Panc1 (cell line): ENCODE measurements at regions not wholly inside any gene's neighbourhood (a gene's known extent, or its start where the extent isn't known, plus 50 kb on each side); places are given as distances from the start of the nearest gene placed in this dataset.

Experiments used
- ATAC-seq: fragments of 200-7000 bp; cut with Tn5 transposase; 2 replicates; pipeline ENCODE4 v1.9.1; 2020; ENCODE audit warnings: mild to moderate bottlenecking, moderate library complexity
- BruUV-seq: library from RNA; stranded (reverse); fragments of 400-500 nt; replicated peaks from 2 replicates; lab custom pipeline; 2021; lab: Mats Ljungman, UMichigan
- CTCF ChIA-PET: fragments of 300-600 bp; sonication (Branson Sonifier 250); formaldehyde crosslinking; loops from one replicate; lab custom pipeline; 2022; ENCODE audit warnings: antibody characterized with exemption; lab: Charles Lee
- POLR2A ChIA-PET: fragments of 300-600 bp; sonication (Branson Sonifier 250); formaldehyde crosslinking; loops from one replicate; lab custom pipeline; 2022; ENCODE audit warnings: antibody characterized with exemption; lab: Charles Lee
- DNase-seq: peaks from one replicate; pipeline ENCODE4 v3.0.0-alpha.2; 2010; ENCODE audit warnings: low read depth, low spot score
- H3K27ac ChIP-seq: 2 replicates; pipeline ENCODE4 v1.5.1; 2011; ENCODE audit warnings: mild to moderate bottlenecking, low read length, inconsistent platforms
- H3K27me3 ChIP-seq: fragments of 200-500 bp; sonication (Bioruptor generic); 2 replicates; pipeline ENCODE4 v1.6.0; 2014; ENCODE audit warnings: low read length, inconsistent platforms; ENCODE audit not compliant: control insufficient read depth, insufficient read depth
- H3K36me3 ChIP-seq: fragments of 200-500 bp; sonication (Bioruptor generic); 2 replicates; pipeline ENCODE4 v1.5.1; 2014; ENCODE audit warnings: inconsistent platforms, mild to moderate bottlenecking, low read length, moderate library complexity; ENCODE audit not compliant: control insufficient read depth, insufficient read depth
- H3K4me1 ChIP-seq: 2 replicates; pipeline ENCODE4 v1.5.1; 2011; ENCODE audit warnings: inconsistent platforms, mild to moderate bottlenecking, low read length, moderate library complexity; ENCODE audit not compliant: control insufficient read depth, insufficient read depth
- H3K4me3 ChIP-seq, 2 experiments: 2 replicates each; pipeline ENCODE4 v1.5.1; 2011 to 2012; ENCODE audit warnings: low read depth in 2 of 2, low read length in 2 of 2, mild to moderate bottlenecking in 2 of 2, inconsistent platforms in 1 of 2, moderate library complexity in 1 of 2
- H3K9me3 ChIP-seq: fragments of 200-500 bp; sonication (Bioruptor generic); 2 replicates; pipeline ENCODE4 v1.5.1; 2014; ENCODE audit warnings: low read depth, mild to moderate bottlenecking, inconsistent platforms, low read length, moderate library complexity; ENCODE audit not compliant: control insufficient read depth, insufficient read depth
- CTCF ChIP-seq: fragments of 450-650 bp; IDR thresholded peaks from 2 replicates; pipeline ENCODE4 v1.5.1; 2017; ENCODE audit warnings: mild to moderate bottlenecking
- POLR2AphosphoS5 ChIP-seq: IDR thresholded peaks from 2 replicates; pipeline ENCODE4 v1.6.1; 2012; ENCODE audit warnings: mild to moderate bottlenecking, low read depth, low read length, moderate library complexity
- REST ChIP-seq, 2 experiments: IDR thresholded peaks; 2 replicates each; pipeline ENCODE4 v1.6.1; 2011 to 2012; ENCODE audit warnings: low read depth in 2 of 2, control low read depth in 1 of 2, low read length in 1 of 2, mild to moderate bottlenecking in 1 of 2, moderate library complexity in 1 of 2; ENCODE audit not compliant: insufficient read depth in 1 of 2
- SIN3A ChIP-seq: IDR thresholded peaks from 2 replicates; pipeline ENCODE4 v1.6.1; 2012; ENCODE audit warnings: low read depth, mild to moderate bottlenecking, low read length, moderate library complexity, borderline replicate concordance; ENCODE audit not compliant: insufficient read depth
- TCF7L2 ChIP-seq: IDR thresholded peaks from 2 replicates; pipeline ENCODE4 v1.6.1; 2011; ENCODE audit warnings: mild to moderate bottlenecking, low read depth, low read length, inconsistent platforms
- in situ Hi-C: cut with HindIII; loops from 2 replicates; pipeline ENCODE4 v1.10.0; 2016; ENCODE audit warnings: low sequenced_read_pairs, low pct_unique_long_range_greater_than_20kb
- intact Hi-C: fragments of 100-400 bp; cut with micrococcal nuclease; formaldehyde crosslinking; loops from one replicate; pipeline ENCODE4 v1.10.0; 2022; ENCODE audit not compliant: unreplicated experiment

- BruUV-seq: no TSS peak
- no peak for ATAC-seq
These were observed 419.9 kb downstream of the QKI start for GRCh38 chr6:163834226-163834970.

GRCh38 chr6:163831736-163832135 is 417.2 kb downstream of the QKI start:
- intact Hi-C loops: no loop called here
- Histone ChIP-seq H3K27me3 (peaks cover 4% of the 10 kb centered on the region), H3K36me3 (no peaks in the 10 kb centered on the region), H3K9me3 (no peaks in the 10 kb centered on the region), H3K27ac (no peak overlapping the region), H3K4me3 (no peak overlapping the region), H3K4me1 (no peaks in the 10 kb centered on the region)
- no peak for TF ChIP-seq CTCF
- no peak for TF ChIP-seq POLR2AphosphoS5
- no peak for TF ChIP-seq REST (IDR thresholded peaks at IDR 0.05; ENCODE audit: insufficient read depth in 1 of 2, low read depth in 2 of 2, low read length in 1 of 2)
- no peak for TF ChIP-seq TCF7L2
- no peak for TF ChIP-seq SIN3A
- POLR2A ChIA-PET: no interaction called here
- BruUV-seq: no TSS peak
- CTCF ChIA-PET: no interaction called here
- in situ Hi-C loops: no loop called here
- ATAC-seq (no peak), DNase-seq (no peak)

More at GRCh38 chr6:163834226-163834970, 419.9 kb downstream of the QKI start:
- POLR2A ChIA-PET: no interaction called here
- CTCF ChIA-PET: no interaction called here
- Histone ChIP-seq H3K9me3 (no peaks in the 10 kb centered on the region), H3K36me3 (no peaks in the 10 kb centered on the region; the same call in 1 of the 2 replicates), H3K27me3 (peaks cover 2% of the 10 kb centered on the region), H3K4me3 (no peak overlapping the region), H3K4me1 (0 out of 2 replicates have a peak, but pooled peaks cover 4% of the 10 kb centered on the region), H3K27ac (no peak overlapping the region)
- intact Hi-C loops: no loop called here
- TF ChIP-seq POLR2AphosphoS5 (no peak), SIN3A (no peak), TCF7L2 (no peak), CTCF (no peak), REST (IDR thresholded peaks at IDR 0.05; ENCODE audit: insufficient read depth in 1 of 2, low read depth in 2 of 2, low read length in 1 of 2) (no peak)
- DNase-seq: no peak
- in situ Hi-C loops: no loop called here
